ENCODE measurements at regions not wholly inside any gene's neighbourhood (a gene's known extent, or its start where the extent isn't known, plus 50 kb on each side); places are given as distances from the start of the nearest gene placed in this dataset.

DNA sequence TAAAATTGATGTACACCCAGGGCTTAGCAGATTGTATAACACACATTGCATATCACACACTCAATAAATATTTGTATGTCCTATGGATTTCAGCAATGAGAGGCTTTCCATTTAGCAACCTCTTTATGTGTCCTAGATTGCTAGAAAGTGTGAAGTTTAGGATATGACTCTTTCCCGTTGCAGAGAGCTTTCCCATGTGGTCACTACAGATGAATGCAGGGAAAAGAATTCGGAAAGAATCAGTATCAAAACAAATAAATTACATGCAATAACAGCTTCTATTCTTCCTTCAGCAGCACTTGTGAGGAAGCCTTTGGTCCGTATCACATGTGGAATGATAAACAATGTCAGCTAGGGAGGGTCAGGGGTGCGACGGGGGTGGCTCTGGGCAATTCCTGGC is 870.1 kb downstream of the C6orf118 start:
- H3K4me1 ChIP-seq (ENCODE audit: insufficient read depth, low read length): no peaks in the 10 kb centered on the region
- H3K27ac Mint-ChIP-seq: no peak overlapping the region
- no peaks in the 10 kb centered on the region for H3K27me3 ChIP-seq (ENCODE audit: insufficient read depth, low read length, poor library complexity, severe bottlenecking)
- H3K36me3 Mint-ChIP-seq: no peaks in the 10 kb centered on the region
- no peaks in the 10 kb centered on the region for H3K4me1 Mint-ChIP-seq
- H3K4me3 ChIP-seq (ENCODE audit: low read length): no peak overlapping the region
- H3K27me3 Mint-ChIP-seq: peaks cover 0 to 2% of the 10 kb centered on the region in 2 donors
- H3K9me3 Mint-ChIP-seq: peaks cover 2 to 10% (median 10%) of the 10 kb centered on the region in 5 donors
- H3K36me3 ChIP-seq (ENCODE audit: insufficient read depth, low read length): no peaks in the 10 kb centered on the region
- no peak overlapping the region for H3K27ac ChIP-seq (ENCODE audit: low read depth, low read length)
- POLR2A ChIA-PET: no interaction called here
- CTCF ChIA-PET: no interaction called here
- DNase-seq: no peak
- no peak overlapping the region for H3K4me3 Mint-ChIP-seq
- H3K9me3 ChIP-seq (ENCODE audit: low read length): no peaks in the 10 kb centered on the region

DNA sequence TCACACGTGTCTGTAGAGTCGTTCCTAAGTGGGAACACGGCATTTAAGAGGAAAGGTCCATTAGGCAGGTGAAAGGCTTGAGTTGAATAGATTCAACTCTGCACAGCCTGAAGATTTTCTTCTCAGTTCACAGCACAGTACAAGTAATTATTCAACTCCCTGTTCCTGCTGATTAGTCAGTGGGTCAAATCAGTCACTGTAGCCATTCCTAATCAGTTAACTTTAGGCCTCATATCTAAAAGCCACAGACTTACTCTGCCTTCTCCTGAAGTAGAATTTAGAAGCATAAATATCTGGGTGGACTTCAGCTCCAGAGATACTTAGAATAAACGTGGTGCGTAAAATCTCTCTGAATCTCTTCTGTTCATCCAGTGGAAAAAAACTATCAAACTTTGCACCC is 872.4 kb downstream of the C6orf118 start:
- Histone ChIP-seq H3K9me3 (ENCODE audit: low read length) (no peaks in the 10 kb centered on the region), H3K4me1 (ENCODE audit: insufficient read depth, low read length) (no peaks in the 10 kb centered on the region), H3K36me3 (ENCODE audit: insufficient read depth, low read length) (no peaks in the 10 kb centered on the region), H3K27ac (ENCODE audit: low read depth, low read length) (no peak overlapping the region), H3K4me3 (ENCODE audit: low read length) (no peak overlapping the region), H3K27me3 (ENCODE audit: insufficient read depth, low read length, poor library complexity, severe bottlenecking) (no peaks in the 10 kb centered on the region)
- ChIA-PET POLR2A (no interaction called here), CTCF (no interaction called here)
- DNase-seq: no peak
- H3K9me3 Mint-ChIP-seq: peaks cover 0 to 11% (median 4%) of the 10 kb centered on the region in 5 donors
- H3K4me1 Mint-ChIP-seq: no peaks in the 10 kb centered on the region
- H3K27ac Mint-ChIP-seq: no peak overlapping the region
- H3K4me3 Mint-ChIP-seq: no peak overlapping the region
- peaks cover 0 to 2% of the 10 kb centered on the region in 2 donors for H3K27me3 Mint-ChIP-seq
- no peaks in the 10 kb centered on the region for H3K36me3 Mint-ChIP-seq

DNA sequence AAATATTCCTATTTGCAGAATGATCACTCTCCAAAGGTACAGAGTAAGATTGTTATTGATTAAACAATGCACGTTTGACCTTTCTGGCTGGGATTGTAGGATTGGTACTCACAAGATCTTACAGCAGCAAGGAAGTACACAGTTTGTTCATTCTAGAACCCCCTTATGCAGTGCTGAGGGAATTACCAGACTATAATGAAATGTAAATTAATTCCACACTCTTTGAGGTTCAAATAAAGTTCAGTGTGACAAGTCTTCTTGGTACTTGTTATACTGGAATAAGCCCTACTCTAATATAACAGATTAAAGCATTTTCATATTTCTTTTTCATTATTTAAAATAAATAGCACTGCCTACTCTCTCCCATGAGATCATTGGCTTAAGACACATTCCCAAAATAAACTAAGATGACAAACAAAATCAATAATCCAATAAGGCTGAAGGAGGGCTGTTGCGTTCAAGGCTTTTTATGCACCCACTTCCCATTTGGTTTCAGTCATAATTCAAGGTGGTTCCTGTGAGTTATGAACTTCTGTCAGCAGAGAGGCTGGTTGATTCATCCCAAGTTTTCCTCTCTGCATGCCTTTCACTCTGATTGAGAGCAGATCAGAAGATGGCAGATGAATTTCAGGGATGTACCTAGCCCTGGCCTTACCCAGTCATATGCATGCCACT is 881.5 kb downstream of the C6orf118 start:
- Mint-ChIP-seq H3K27me3 (peaks cover 0 to 2% of the 10 kb centered on the region in 2 donors), H3K9me3 (peaks cover 0 to 29% (median 4%) of the 10 kb centered on the region in 5 donors), H3K27ac (no peak overlapping the region), H3K36me3 (no peaks in the 10 kb centered on the region), H3K4me1 (no peaks in the 10 kb centered on the region), H3K4me3 (no peak overlapping the region)
- no peak for DNase-seq
- no peaks in the 10 kb centered on the region for H3K27me3 ChIP-seq (ENCODE audit: insufficient read depth, low read length, poor library complexity, severe bottlenecking)
- H3K9me3 ChIP-seq (ENCODE audit: low read length): no peaks in the 10 kb centered on the region
- CTCF ChIA-PET: no interaction called here
- no peak overlapping the region for H3K4me3 ChIP-seq (ENCODE audit: low read length)
- POLR2A ChIA-PET: no interaction called here
- no peaks in the 10 kb centered on the region for H3K4me1 ChIP-seq (ENCODE audit: insufficient read depth, low read length)
- no peak overlapping the region for H3K27ac ChIP-seq (ENCODE audit: low read depth, low read length)
- no peaks in the 10 kb centered on the region for H3K36me3 ChIP-seq (ENCODE audit: insufficient read depth, low read length)

DNA sequence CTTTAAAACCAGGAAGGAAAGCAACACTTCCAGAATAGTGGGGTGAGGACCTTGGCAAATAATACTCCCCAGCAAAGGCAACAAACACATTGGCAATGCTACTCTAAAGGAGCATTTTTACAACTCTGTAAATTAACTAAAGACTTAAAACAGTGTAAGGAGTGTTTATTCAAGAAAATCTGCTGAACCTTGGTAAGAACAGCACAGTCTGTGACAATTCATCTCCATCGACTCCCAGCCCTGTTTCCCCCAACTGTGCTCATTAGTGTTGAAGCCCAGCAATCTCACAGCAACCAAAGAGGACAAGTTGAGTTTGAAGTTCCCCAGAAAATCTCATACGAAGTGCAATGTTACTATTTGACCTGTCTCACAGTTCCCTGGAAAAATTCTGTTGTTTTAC is 884.9 kb downstream of the C6orf118 start:
- H3K36me3 Mint-ChIP-seq: no peaks in the 10 kb centered on the region
- H3K27me3 ChIP-seq (ENCODE audit: insufficient read depth, low read length, poor library complexity, severe bottlenecking): no peaks in the 10 kb centered on the region
- H3K27me3 Mint-ChIP-seq: no peaks in the 10 kb centered on the region
- no peak overlapping the region for H3K27ac Mint-ChIP-seq
- H3K4me3 ChIP-seq (ENCODE audit: low read length): no peak overlapping the region
- no peaks in the 10 kb centered on the region for H3K9me3 ChIP-seq (ENCODE audit: low read length)
- no peak overlapping the region for H3K27ac ChIP-seq (ENCODE audit: low read depth, low read length)
- POLR2A ChIA-PET: no interaction called here
- CTCF ChIA-PET: no interaction called here
- no peaks in the 10 kb centered on the region for H3K4me1 Mint-ChIP-seq
- no peak for DNase-seq
- H3K36me3 ChIP-seq (ENCODE audit: insufficient read depth, low read length): no peaks in the 10 kb centered on the region
- H3K9me3 Mint-ChIP-seq: peaks cover 6 to 13% (median 8%) of the 10 kb centered on the region in 5 donors
- H3K4me1 ChIP-seq (ENCODE audit: insufficient read depth, low read length): no peaks in the 10 kb centered on the region
- H3K4me3 Mint-ChIP-seq: no peak overlapping the region

DNA sequence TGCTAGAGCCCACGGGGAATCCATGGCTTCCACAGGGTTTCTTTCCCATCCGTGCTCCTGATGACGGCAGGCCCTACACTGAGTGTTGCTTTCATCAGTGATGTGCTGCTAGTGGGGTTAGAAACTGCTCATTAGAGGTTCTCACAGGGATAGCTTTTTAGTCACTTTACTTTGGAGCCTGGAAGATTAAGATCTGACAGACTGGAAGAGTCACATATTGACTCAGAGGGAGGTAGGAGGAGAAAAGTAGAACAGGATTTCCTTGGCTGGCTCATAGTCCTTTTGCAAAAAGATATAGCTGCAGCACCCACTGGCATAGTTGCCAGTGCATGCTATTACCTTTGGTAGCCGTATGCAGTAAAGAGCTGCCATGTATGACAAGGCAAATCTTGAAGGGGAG is 890.3 kb downstream of the C6orf118 start:
- Mint-ChIP-seq H3K4me3 (no peak overlapping the region), H3K4me1 (no peaks in the 10 kb centered on the region), H3K27ac (no peak overlapping the region), H3K27me3 (no peaks in the 10 kb centered on the region), H3K9me3 (peaks cover 7 to 13% (median 9%) of the 10 kb centered on the region in 5 donors), H3K36me3 (no peaks in the 10 kb centered on the region)
- no peaks in the 10 kb centered on the region for H3K4me1 ChIP-seq (ENCODE audit: insufficient read depth, low read length)
- no peak overlapping the region for H3K4me3 ChIP-seq (ENCODE audit: low read length)
- H3K36me3 ChIP-seq (ENCODE audit: insufficient read depth, low read length): no peaks in the 10 kb centered on the region
- DNase-seq: no peak
- CTCF ChIA-PET: no interaction called here
- POLR2A ChIA-PET: no interaction called here
- H3K27ac ChIP-seq (ENCODE audit: low read depth, low read length): no peak overlapping the region
- no peaks in the 10 kb centered on the region for H3K27me3 ChIP-seq (ENCODE audit: insufficient read depth, low read length, poor library complexity, severe bottlenecking)
- no peaks in the 10 kb centered on the region for H3K9me3 ChIP-seq (ENCODE audit: low read length)

DNA sequence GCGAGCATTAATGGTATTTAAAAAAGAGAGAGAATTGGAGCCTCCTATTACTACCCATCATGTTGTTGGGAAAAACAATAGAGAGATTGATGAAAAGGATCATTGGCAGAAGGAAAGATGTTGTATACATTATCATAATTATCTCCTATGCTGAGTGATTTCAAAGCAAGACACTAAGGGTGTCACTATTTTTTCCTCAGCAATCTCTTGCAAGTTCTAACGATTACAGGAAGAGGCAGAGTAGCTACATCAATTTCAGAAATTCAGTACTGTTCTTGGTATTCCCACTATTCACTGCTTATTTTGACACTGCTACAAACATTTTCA is 891.2 kb downstream of the C6orf118 start:
- Histone ChIP-seq H3K9me3 (ENCODE audit: low read length) (no peaks in the 10 kb centered on the region), H3K27ac (ENCODE audit: low read depth, low read length) (no peak overlapping the region), H3K36me3 (ENCODE audit: insufficient read depth, low read length) (no peaks in the 10 kb centered on the region), H3K4me3 (ENCODE audit: low read length) (no peak overlapping the region), H3K27me3 (ENCODE audit: insufficient read depth, low read length, poor library complexity, severe bottlenecking) (no peaks in the 10 kb centered on the region), H3K4me1 (ENCODE audit: insufficient read depth, low read length) (no peaks in the 10 kb centered on the region)
- Mint-ChIP-seq H3K9me3 (peaks cover 3 to 14% (median 8%) of the 10 kb centered on the region in 5 donors), H3K4me3 (no peak overlapping the region), H3K27ac (no peak overlapping the region), H3K27me3 (no peaks in the 10 kb centered on the region), H3K4me1 (no peaks in the 10 kb centered on the region), H3K36me3 (no peaks in the 10 kb centered on the region)
- CTCF ChIA-PET: no interaction called here
- POLR2A ChIA-PET: no interaction called here
- no peak for DNase-seq

DNA sequence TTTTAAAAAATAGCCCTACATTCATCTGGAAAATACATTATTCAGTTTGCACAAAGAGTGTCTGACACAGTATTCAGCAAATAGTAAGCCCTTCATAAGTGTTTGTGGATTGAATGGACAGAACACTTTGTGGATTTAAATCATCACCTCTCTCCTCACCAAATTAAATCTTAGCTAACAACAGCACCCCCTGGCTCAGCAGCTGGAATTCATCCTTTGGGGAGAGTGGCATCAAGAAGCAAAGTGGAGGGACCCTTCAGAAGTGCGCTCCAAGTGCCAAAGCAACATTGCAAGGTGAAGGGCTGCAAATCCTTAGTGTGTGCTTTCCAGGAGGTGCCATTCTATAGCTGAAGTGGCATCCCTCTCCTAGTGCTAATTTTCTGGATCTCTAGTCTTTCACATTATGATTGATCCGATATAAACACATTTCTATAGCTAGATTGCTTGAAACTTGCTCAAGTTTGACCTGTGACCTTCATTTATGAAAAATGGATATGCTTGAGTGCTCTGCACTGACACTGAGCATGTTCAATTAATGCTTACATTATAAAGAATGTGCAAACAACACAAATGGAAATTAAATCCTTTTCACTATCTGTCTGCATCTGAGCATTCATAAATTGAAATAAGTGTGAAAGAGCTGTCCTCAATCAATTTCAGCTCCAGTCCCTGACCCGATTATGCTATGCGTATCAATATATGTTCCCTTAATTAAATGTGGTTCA is 891.7 kb downstream of the C6orf118 start:
- no peak overlapping the region for H3K4me3 ChIP-seq (ENCODE audit: low read length)
- no peak overlapping the region for H3K27ac Mint-ChIP-seq
- no peak overlapping the region for H3K27ac ChIP-seq (ENCODE audit: low read depth, low read length)
- H3K36me3 ChIP-seq (ENCODE audit: insufficient read depth, low read length): no peaks in the 10 kb centered on the region
- H3K4me1 ChIP-seq (ENCODE audit: insufficient read depth, low read length): no peaks in the 10 kb centered on the region
- ChIA-PET CTCF (no interaction called here), POLR2A (no interaction called here)
- no peaks in the 10 kb centered on the region for H3K36me3 Mint-ChIP-seq
- H3K4me3 Mint-ChIP-seq: no peak overlapping the region
- H3K4me1 Mint-ChIP-seq: no peaks in the 10 kb centered on the region
- no peaks in the 10 kb centered on the region for H3K27me3 Mint-ChIP-seq
- peaks cover 3 to 15% (median 8%) of the 10 kb centered on the region in 5 donors for H3K9me3 Mint-ChIP-seq
- DNase-seq: no peak
- H3K9me3 ChIP-seq (ENCODE audit: low read length): no peaks in the 10 kb centered on the region
- H3K27me3 ChIP-seq (ENCODE audit: insufficient read depth, low read length, poor library complexity, severe bottlenecking): no peaks in the 10 kb centered on the region

DNA sequence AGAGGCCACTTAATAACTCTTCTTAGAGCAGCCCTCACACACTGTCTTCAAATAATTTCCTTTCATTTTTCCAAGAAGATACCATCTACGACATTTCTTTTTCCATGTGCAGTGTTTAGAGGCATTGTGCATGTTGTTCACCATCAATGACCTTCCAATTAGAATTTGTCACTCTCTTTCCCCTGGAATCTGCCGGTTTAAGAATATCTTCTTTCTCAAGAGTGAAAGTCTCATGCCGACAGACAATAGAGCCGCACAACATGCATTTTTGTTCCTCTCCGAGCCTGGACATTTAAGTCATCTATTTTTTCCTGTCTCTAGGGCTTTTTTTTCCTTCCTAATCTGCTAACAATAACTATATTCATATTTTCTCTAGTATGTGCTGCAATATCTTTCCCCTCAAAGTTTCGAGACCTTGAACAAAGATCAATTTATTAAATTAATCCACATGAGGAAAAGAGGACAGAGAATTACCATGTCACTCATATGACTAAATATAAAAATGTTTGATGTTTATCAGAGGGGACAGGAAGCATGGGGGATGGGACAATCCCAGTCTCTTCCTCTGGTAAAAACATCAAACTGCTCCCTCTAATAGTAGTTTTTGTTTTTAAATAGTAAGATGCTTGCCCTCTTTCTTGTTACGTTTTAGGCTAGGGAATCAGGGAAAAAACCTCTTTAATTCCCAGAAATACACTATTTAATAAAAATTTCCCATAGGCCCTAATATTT is 893.4 kb downstream of the C6orf118 start:
- no peaks in the 10 kb centered on the region for H3K36me3 Mint-ChIP-seq
- no peak for DNase-seq

More for the DNA sequence above, 893.4 kb downstream of the C6orf118 start:
- ChIA-PET POLR2A (no interaction called here), CTCF (no interaction called here)
- Histone ChIP-seq H3K4me3 (ENCODE audit: low read length) (no peak overlapping the region), H3K27me3 (ENCODE audit: insufficient read depth, low read length, poor library complexity, severe bottlenecking) (no peaks in the 10 kb centered on the region), H3K36me3 (ENCODE audit: insufficient read depth, low read length) (no peaks in the 10 kb centered on the region), H3K27ac (ENCODE audit: low read depth, low read length) (no peak overlapping the region), H3K4me1 (ENCODE audit: insufficient read depth, low read length) (no peaks in the 10 kb centered on the region), H3K9me3 (ENCODE audit: low read length) (no peaks in the 10 kb centered on the region)
- Mint-ChIP-seq H3K4me1 (no peaks in the 10 kb centered on the region), H3K27ac (no peak overlapping the region), H3K27me3 (no peaks in the 10 kb centered on the region), H3K9me3 (peaks cover 0 to 13% (median 3%) of the 10 kb centered on the region in 5 donors), H3K4me3 (no peak overlapping the region)
